Lower lobe of right lung (tissue), 2 donors: ENCODE measurements at regions not wholly inside any gene's neighbourhood (a gene's known extent, or its start where the extent isn't known, plus 50 kb on each side); places are given as distances from the start of the nearest gene placed in this dataset.

Experiments
- ATAC-seq, 2 donors: fragments of 200-7000 bp; cut with Tn5 transposase; one replicate each; pipeline ENCODE4 v1.9.1; 2020 to 2022; ENCODE audit warnings: mild to moderate bottlenecking in 2 of 2, moderate library complexity in 2 of 2
- DNase-seq: peaks from one replicate; pipeline ENCODE4 v3.0.0-alpha.2; 2020
- H3K27ac ChIP-seq: fragments of 200-600 bp; one replicate; pipeline ENCODE4 v1.8.0; 2022
- H3K27me3 ChIP-seq: fragments of 200-600 bp; one replicate; pipeline ENCODE4 v1.8.0; 2022; ENCODE audit warnings: low read depth
- H3K36me3 ChIP-seq: fragments of 200-600 bp; one replicate; pipeline ENCODE4 v1.8.0; 2022; ENCODE audit warnings: mild to moderate bottlenecking
- H3K4me1 ChIP-seq: fragments of 200-600 bp; one replicate; pipeline ENCODE4 v1.8.0; 2022
- H3K4me3 ChIP-seq: fragments of 200-600 bp; one replicate; pipeline ENCODE4 v1.8.0; 2022; ENCODE audit warnings: mild to moderate bottlenecking
- H3K9me3 ChIP-seq: fragments of 200-600 bp; one replicate; pipeline ENCODE4 v1.8.0; 2022
- CTCF ChIP-seq: fragments of 200-600 bp; IDR thresholded peaks from one replicate; pipeline ENCODE4 v1.8.0; 2022; ENCODE audit warnings: antibody characterized with exemption, mild to moderate bottlenecking
- intact Hi-C: fragments of 100-400 bp; cut with DNase I; formaldehyde crosslinking; loops from one replicate; pipeline ENCODE4 v1.11.0; 2022
- donor health status: DM: no; HTN: yes; CAD: no; lungs with severe emphysema.

DNA sequence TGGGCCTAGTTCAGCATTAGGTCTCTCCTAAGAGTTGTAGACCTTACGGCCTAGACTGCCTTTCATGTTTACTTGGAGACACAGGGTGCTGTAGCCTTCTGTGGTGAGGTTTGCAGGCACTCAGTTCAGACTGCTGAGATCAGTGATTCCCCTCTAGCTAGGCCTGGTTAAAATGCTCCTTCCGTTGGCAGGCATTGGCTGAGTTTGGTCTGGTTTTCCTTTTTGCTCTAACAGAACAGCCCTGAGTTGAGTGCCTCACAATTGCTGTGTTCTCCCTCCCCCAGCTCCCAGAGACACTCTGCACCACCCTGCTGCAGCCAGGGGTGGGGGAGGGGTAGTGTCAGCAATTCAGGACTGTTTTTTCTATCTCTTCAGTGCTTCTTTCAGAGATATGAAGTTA, 178.9 kb upstream of the DYRK2 start:
- Histone ChIP-seq H3K27ac (no peak overlapping the region), H3K4me3 (no peak overlapping the region), H3K9me3 (peaks cover 4% of the 10 kb centered on the region), H3K4me1 (no peaks in the 10 kb centered on the region), H3K27me3 (no peaks in the 10 kb centered on the region), H3K36me3 (no peaks in the 10 kb centered on the region)
- intact Hi-C loops: no loop called here
- TF ChIP-seq CTCF: no peak
- ATAC-seq (no peak), DNase-seq (no peak)

- no peak for ATAC-seq
- Histone ChIP-seq H3K4me3 (no peak overlapping the region), H3K36me3 (no peaks in the 10 kb centered on the region), H3K27me3 (no peaks in the 10 kb centered on the region), H3K4me1 (no peaks in the 10 kb centered on the region), H3K9me3 (no peaks in the 10 kb centered on the region), H3K27ac (no peak overlapping the region)
- no peak for TF ChIP-seq CTCF
- intact Hi-C loops: no loop called here
- no peak for DNase-seq
Measured at GRCh38 chr12:67471810-67472209, 176.7 kb upstream of the DYRK2 start.

GRCh38 chr12:67472539-67472938, 176.0 kb upstream of the DYRK2 start:
- Histone ChIP-seq H3K27me3 (no peaks in the 10 kb centered on the region), H3K4me1 (no peaks in the 10 kb centered on the region), H3K9me3 (no peaks in the 10 kb centered on the region), H3K27ac (no peak overlapping the region), H3K36me3 (no peaks in the 10 kb centered on the region), H3K4me3 (no peak overlapping the region)
- DNase-seq (no peak), ATAC-seq (peak in 1 of 2 donors; percentile 30)
- no peak for TF ChIP-seq CTCF
- intact Hi-C loops: no loop called here

- ATAC-seq (no peak), DNase-seq (no peak)
- no peaks in the 10 kb centered on the region for H3K4me1 ChIP-seq
- H3K27ac ChIP-seq: no peak overlapping the region
- H3K9me3 ChIP-seq: no peaks in the 10 kb centered on the region
- H3K27me3 ChIP-seq: no peaks in the 10 kb centered on the region
- H3K4me3 ChIP-seq: no peak overlapping the region
- intact Hi-C loops: no loop called here
- H3K36me3 ChIP-seq: no peaks in the 10 kb centered on the region
- TF ChIP-seq CTCF: no peak
Measured at GRCh38 chr12:67474934-67475620, 173.5 kb upstream of the DYRK2 start.

GRCh38 chr12:67475725-67476124, 172.8 kb upstream of the DYRK2 start:
- no peak for TF ChIP-seq CTCF
- no peak overlapping the region for H3K4me3 ChIP-seq
- no peaks in the 10 kb centered on the region for H3K36me3 ChIP-seq
- intact Hi-C loops: no loop called here
- no peaks in the 10 kb centered on the region for H3K9me3 ChIP-seq
- H3K27ac ChIP-seq: no peak overlapping the region
- DNase-seq (no peak), ATAC-seq (no peak)
- H3K27me3 ChIP-seq: no peaks in the 10 kb centered on the region
- no peaks in the 10 kb centered on the region for H3K4me1 ChIP-seq
